GM12891 (cell line): ENCODE measurements at regions not wholly inside any gene's neighbourhood (a gene's known extent, or its start where the extent isn't known, plus 50 kb on each side); places are given as distances from the start of the nearest gene placed in this dataset.

Source experiments
- DNase-seq: peaks from one replicate; pipeline ENCODE4 v3.0.0; 2011; ENCODE audit warnings: low spot score; ENCODE audit not compliant: insufficient read length
- FAIRE-seq: peaks from 2 replicates; lab custom pipeline; 2011; peaks lifted over from hg19 to GRCh38; lab: Jason Lieb, UNC
- PAX5 ChIP-seq: IDR thresholded peaks from 2 replicates; pipeline ENCODE4 v1.6.1; 2011; ENCODE audit warnings: low read length, moderate library complexity, mild to moderate bottlenecking; ENCODE audit not compliant: insufficient read depth, severe bottlenecking
- POLR2A ChIP-seq: IDR thresholded peaks from 2 replicates; pipeline ENCODE4 v1.6.1; 2011; ENCODE audit warnings: low read depth, low read length, control low read depth
- POLR2AphosphoS5 ChIP-seq: IDR thresholded peaks from 2 replicates; pipeline ENCODE4 v1.6.1; 2011; ENCODE audit warnings: low read depth, low read length, control low read depth
- POU2F2 ChIP-seq: IDR thresholded peaks from 2 replicates; pipeline ENCODE4 v1.6.1; 2011; ENCODE audit warnings: low read depth, mild to moderate bottlenecking, control low read depth, low read length, moderate library complexity
- SPI1 ChIP-seq: IDR thresholded peaks from 2 replicates; pipeline ENCODE4 v1.6.1; 2011; ENCODE audit warnings: low read depth, low read length, control low read depth
- TAF1 ChIP-seq: IDR thresholded peaks from 2 replicates; pipeline ENCODE4 v1.6.1; 2011; ENCODE audit warnings: low read depth, low read length, control low read depth

DNA sequence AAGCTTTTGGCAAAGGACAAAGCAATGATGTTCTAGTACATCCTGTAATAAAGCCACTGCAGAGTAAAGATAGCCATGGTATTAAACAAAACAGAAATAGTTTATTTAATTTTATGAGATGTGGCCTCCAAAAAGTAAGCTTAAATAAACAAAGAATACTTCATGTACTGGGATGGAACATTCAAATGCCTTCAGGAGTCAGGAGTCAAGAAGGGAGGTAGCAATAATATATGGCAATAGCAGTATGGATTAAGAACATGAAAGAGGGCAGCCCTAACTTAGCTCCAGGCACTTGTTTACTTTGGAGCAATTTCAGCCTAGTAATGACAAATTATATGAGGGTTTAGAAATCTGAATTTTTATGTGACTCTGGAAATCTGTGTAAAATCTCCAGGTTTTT, 343.9 kb upstream of the THRB start:
- no peak for TF ChIP-seq TAF1
- no peak for TF ChIP-seq POLR2A
- TF ChIP-seq POLR2AphosphoS5: no peak
- TF ChIP-seq SPI1: no peak
- TF ChIP-seq PAX5: no peak
- TF ChIP-seq POU2F2: no peak
- DNase-seq (no peak), FAIRE-seq (no peak)

DNA sequence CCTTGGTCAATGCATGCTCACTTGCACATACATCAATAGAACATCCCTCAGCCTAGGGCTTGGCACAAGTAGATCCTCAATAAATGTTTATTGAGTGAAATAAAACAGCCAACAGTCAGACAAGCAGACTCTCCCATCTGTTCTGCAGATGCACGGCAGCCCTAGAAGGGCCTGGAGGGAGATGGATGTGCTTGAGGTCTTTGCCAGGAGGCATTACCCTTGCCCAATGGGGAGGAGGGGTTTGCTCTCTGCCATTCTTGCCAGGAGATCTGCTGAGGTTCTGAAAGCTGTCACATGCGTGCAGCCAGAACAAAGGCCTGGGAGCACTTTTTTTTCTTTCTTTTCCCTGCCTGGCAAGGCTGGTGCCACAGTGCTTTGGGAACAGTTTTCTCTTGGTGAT, 349.3 kb upstream of the THRB start:
- DNase-seq (no peak), FAIRE-seq (no peak)
- TF ChIP-seq POLR2AphosphoS5 (no peak), PAX5 (no peak), SPI1 (no peak), POLR2A (no peak), POU2F2 (no peak), TAF1 (no peak)

DNA sequence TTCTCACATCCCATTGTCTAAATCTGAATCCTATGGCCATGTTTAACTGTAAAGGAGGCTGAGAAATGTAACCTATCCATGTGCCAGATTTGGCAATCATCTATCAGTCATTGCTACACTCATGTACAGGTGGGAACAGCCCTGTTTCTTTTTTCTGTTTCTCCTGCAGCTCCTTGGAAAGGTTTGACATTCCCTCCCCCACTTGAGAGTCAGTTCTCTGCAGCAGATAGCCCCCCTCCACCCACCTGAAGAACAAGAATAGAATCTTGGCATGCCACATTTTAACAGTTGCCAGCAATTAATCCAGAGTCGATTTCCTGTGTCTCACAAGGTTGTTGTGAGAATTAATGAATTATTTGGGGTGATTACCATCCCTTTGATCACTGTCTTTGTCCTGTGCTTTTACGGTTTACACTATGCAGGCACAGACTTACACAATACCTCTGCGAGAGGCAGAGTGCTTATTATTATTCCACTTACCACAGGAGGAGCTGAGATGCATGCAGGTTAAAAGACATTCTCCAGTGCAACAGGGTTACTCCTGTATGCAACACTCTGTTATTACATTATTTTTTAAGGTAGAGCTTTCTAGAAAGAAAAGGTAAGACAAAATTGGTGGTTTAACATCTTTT, 351.0 kb upstream of the THRB start:
- TF ChIP-seq TAF1: no peak
- TF ChIP-seq POLR2AphosphoS5: no peak
- TF ChIP-seq SPI1: no peak
- no peak for TF ChIP-seq PAX5
- no peak for TF ChIP-seq POU2F2
- TF ChIP-seq POLR2A: no peak
- DNase-seq (no peak), FAIRE-seq (no peak)

DNA sequence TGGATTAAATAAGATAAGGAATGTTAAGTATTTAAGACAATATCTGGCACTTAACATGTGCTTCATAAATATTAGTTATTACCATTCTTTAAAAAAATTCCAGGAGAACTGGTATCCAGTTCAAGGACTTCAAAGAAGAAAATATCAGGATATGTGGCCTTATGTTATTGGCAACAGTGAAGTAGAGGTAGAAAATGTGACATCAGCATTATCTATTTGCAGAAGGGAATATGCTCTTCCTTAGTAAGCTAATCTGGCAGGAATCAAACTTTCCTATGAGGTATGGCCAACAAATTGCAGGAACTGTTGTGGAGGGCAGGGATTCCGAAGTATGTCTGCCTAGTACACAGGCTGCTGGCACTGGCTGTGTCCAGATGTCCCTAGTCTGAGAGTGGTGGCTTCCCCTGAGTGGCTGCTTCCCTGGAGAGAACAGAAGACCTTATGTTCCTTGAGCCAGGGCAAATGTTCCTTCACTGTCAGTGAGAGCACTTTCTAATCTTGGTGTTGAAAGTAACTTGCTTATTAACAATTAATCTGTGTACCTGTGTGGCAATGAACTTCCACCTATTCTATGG, 351.7 kb upstream of the THRB start:
- DNase-seq: no peak
- TF ChIP-seq SPI1 (no peak), POU2F2 (no peak), TAF1 (no peak), PAX5 (no peak), POLR2A (no peak), POLR2AphosphoS5 (no peak)
- no peak for FAIRE-seq

DNA sequence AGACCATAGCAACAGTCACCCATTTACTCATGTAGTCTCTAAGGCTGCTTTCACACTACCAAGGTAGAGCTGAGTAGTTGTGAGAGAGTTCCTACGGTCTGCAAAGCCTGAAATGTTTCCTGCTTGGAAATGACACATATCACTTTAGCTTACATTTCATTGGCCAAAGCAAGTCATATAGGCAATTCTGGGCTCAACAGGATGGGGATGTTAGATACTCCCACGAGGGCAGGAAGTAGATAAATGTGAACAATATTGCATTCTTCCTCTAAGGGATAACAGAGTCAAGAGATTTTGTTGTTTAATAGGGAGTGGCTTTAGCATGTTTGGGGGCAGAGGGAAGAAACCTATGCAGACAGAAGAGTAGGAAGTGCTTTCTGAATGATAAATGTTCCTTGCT, 355.6 kb upstream of the THRB start:
- no peak for FAIRE-seq
- DNase-seq: no peak
- TF ChIP-seq POU2F2: no peak
- no peak for TF ChIP-seq POLR2AphosphoS5
- no peak for TF ChIP-seq PAX5
- TF ChIP-seq SPI1: no peak
- TF ChIP-seq POLR2A: no peak
- TF ChIP-seq TAF1: no peak

DNA sequence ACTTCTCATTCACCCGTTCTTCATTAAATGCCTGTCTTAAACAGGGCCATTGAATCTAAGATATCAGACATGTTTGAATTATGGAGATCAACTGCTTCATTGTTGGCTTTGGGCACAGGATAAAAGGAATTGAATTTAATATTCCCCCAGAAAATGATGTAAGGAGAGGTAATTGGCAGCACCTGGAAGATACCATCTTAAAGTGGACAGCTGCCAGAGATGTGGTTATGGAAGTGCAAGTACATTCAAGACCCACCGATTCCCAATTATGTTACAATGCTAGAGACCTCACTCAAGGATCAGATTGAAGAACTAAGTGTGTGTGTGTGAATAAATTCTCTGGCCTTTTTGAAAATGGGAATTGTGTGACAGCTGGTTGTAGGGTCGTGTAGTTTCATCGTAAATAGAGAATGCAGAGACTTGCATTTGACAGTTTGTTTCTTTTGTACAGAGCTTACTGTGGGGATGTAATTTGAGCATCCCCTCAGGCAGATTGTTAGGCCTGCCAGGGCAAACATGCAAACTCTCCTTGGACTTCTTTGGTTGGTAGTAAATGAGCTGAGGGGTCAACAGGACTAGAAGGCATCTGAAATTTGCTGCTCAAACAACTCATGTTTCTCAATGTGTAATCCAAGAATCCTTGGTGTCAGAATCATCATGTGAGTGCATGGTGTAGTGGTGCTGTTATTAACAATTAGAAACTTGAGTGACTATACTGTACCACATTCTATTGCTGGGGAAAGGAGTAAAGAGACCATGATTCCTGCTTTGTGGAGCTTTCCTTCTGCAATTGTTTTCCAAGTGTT, 359.2 kb upstream of the THRB start:
- FAIRE-seq: no peak
- DNase-seq: no peak
- no peak for TF ChIP-seq POLR2A
- no peak for TF ChIP-seq POU2F2
- TF ChIP-seq POLR2AphosphoS5: no peak
- no peak for TF ChIP-seq PAX5
- TF ChIP-seq TAF1: no peak

DNA sequence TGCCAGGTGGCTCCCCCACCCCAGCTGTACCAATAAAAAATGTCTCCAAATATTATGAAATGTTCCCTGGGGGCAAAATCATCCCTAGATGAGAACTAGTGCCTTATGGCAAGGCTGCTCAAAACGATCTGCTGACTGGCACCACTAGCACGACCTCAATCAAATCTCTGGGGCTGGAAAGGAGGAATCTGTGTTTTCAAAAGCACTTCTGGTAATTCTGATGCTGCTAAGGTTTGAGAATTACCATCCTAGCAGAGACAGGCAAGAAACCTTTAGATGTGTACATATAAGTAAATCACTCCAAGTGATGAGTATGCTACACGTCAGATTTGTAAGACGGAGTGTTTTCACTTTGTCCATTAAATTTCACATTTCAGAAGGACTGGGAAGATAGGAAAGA, 360.1 kb upstream of the THRB start:
- TF ChIP-seq POU2F2: no peak
- TF ChIP-seq SPI1: no peak
- no peak for TF ChIP-seq PAX5
- TF ChIP-seq POLR2AphosphoS5: no peak
- TF ChIP-seq TAF1: no peak
- TF ChIP-seq POLR2A: no peak
- no peak for FAIRE-seq
- DNase-seq: no peak

DNA sequence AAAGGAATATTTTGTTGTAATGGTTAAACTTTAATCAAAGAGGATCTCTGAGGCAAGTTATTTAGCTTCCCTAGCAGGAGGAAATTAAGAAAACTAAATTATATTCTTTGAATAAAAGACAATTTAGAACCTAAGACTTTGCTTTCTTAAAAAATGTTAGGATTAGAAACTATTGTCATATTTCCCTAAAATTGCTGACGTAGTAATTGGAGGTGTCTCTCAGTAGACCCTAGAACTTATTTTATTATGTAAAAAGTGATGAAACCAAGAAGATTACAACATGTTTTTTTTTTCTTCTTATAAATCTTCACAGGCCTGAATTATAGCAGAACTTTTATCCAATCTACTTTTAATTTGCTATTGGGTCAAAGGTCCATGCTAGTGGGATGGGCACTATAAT, 363.3 kb upstream of the THRB start:
- DNase-seq: no peak
- no peak for FAIRE-seq
- no peak for TF ChIP-seq POLR2A
- TF ChIP-seq POLR2AphosphoS5: no peak
- TF ChIP-seq SPI1: no peak

DNA sequence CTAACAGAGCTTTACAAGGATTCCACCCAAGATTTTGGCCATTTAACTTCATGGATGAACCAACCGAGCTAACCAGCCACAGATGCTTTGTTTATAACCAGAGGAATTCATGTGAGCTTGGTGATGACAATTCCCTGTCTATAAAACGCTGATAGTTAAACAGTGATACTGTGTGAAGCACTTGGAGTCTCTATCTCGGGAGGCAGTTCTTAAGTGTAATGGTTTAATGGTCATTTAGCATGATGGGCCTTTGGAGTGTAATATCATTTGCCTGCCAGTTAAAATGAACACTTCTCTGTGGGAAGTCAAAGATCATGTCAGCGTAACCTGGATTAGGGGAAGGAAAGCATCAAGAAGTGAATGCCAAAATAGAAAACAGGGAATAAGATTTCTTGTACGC, 368.6 kb upstream of the THRB start:
- no peak for FAIRE-seq
- TF ChIP-seq POLR2A (no peak), PAX5 (no peak), POU2F2 (no peak), SPI1 (no peak), TAF1 (no peak), POLR2AphosphoS5 (no peak)
- no peak for DNase-seq
